ENCODE measurements at regions not wholly inside any gene's neighbourhood (a gene's known extent, or its start where the extent isn't known, plus 50 kb on each side); places are given as distances from the start of the nearest gene placed in this dataset.

GRCh38 chr6:51339108-51339507 lies 520.4 kb downstream of the TFAP2B start:
- Histone ChIP-seq H3K27ac (no peak overlapping the region), H4K20me1 (ENCODE audit: insufficient read depth) (no peaks in the 10 kb centered on the region), H3K9me3 (ENCODE audit: insufficient read depth, low read depth) (no peaks in the 10 kb centered on the region), H2AFZ (no peak overlapping the region), H3K4me3 (no peak overlapping the region), H3K4me2 (no peak overlapping the region), H3K36me3 (ENCODE audit: low read depth) (no peaks in the 10 kb centered on the region), H3K4me1 (replicated peaks; ENCODE audit: insufficient read depth) (0 out of 2 replicates have a peak, but pooled peaks cover 4% of the 10 kb centered on the region), H3K9me2 (ENCODE audit: insufficient read depth) (no peaks in the 10 kb centered on the region), H3K27me3 (ENCODE audit: insufficient read depth, low read depth) (no peaks in the 10 kb centered on the region), H3F3A (ENCODE audit: insufficient read depth, low read depth) (no peaks in the 10 kb centered on the region), H3K79me2 (ENCODE audit: low read depth) (no peaks in the 10 kb centered on the region)
- TF ChIP-seq EZH2 (IDR thresholded peaks at IDR 0.05; ENCODE audit: low read depth) (no peak), CTCF (conservative IDR thresholded peaks at IDR 0.05) (no peak)
- intact Hi-C loops (cut with micrococcal nuclease; ENCODE audit: unreplicated experiment): no loop called here
- CTCF ChIA-PET: no interaction called here
- DNase-seq: no peak
- POLR2A ChIA-PET (ENCODE audit: unreplicated experiment): no interaction called here
- BruUV-seq (replicated peaks): no TSS peak

GRCh38 chr6:51339728-51340127 lies 521.1 kb downstream of the TFAP2B start:
- Histone ChIP-seq H3K4me1 (replicated peaks; ENCODE audit: insufficient read depth) (0 out of 2 replicates have a peak, but pooled peaks cover 4% of the 10 kb centered on the region), H3K27me3 (ENCODE audit: insufficient read depth, low read depth) (no peaks in the 10 kb centered on the region), H3F3A (ENCODE audit: insufficient read depth, low read depth) (no peaks in the 10 kb centered on the region), H3K36me3 (ENCODE audit: low read depth) (no peaks in the 10 kb centered on the region), H3K79me2 (ENCODE audit: low read depth) (no peaks in the 10 kb centered on the region), H3K27ac (no peak overlapping the region), H2AFZ (no peak overlapping the region), H3K4me2 (peak overlapping the region; percentile 44), H3K9me3 (ENCODE audit: insufficient read depth, low read depth) (no peaks in the 10 kb centered on the region), H3K9me2 (ENCODE audit: insufficient read depth) (no peaks in the 10 kb centered on the region), H4K20me1 (ENCODE audit: insufficient read depth) (no peaks in the 10 kb centered on the region), H3K4me3 (no peak overlapping the region)
- ChIA-PET POLR2A (ENCODE audit: unreplicated experiment) (no interaction called here), CTCF (no interaction called here)
- intact Hi-C loops (cut with micrococcal nuclease; ENCODE audit: unreplicated experiment): no loop called here
- no TSS peak for BruUV-seq (replicated peaks)
- DNase-seq: no peak
- TF ChIP-seq CTCF (conservative IDR thresholded peaks at IDR 0.05) (no peak), EZH2 (IDR thresholded peaks at IDR 0.05; ENCODE audit: low read depth) (no peak)

GRCh38 chr6:51342393-51342792 lies 523.7 kb downstream of the TFAP2B start:
- Histone ChIP-seq H3K9me2 (ENCODE audit: insufficient read depth) (no peaks in the 10 kb centered on the region), H3K79me2 (ENCODE audit: low read depth) (no peaks in the 10 kb centered on the region), H3K27me3 (ENCODE audit: insufficient read depth, low read depth) (no peaks in the 10 kb centered on the region), H4K20me1 (ENCODE audit: insufficient read depth) (no peaks in the 10 kb centered on the region), H3K4me1 (replicated peaks; ENCODE audit: insufficient read depth) (0 out of 2 replicates have a peak, but pooled peaks cover 4% of the 10 kb centered on the region), H3K36me3 (ENCODE audit: low read depth) (no peaks in the 10 kb centered on the region), H3K27ac (no peak overlapping the region), H3K9me3 (ENCODE audit: insufficient read depth, low read depth) (no peaks in the 10 kb centered on the region), H2AFZ (no peak overlapping the region), H3K4me3 (no peak overlapping the region), H3K4me2 (no peak overlapping the region), H3F3A (ENCODE audit: insufficient read depth, low read depth) (no peaks in the 10 kb centered on the region)
- CTCF ChIA-PET: no interaction called here
- BruUV-seq (replicated peaks): no TSS peak
- no peak for DNase-seq
- POLR2A ChIA-PET (ENCODE audit: unreplicated experiment): no interaction called here
- intact Hi-C loops (cut with micrococcal nuclease; ENCODE audit: unreplicated experiment): no loop called here
- TF ChIP-seq EZH2 (IDR thresholded peaks at IDR 0.05; ENCODE audit: low read depth) (no peak), CTCF (conservative IDR thresholded peaks at IDR 0.05) (no peak)
